ENCODE measurements at regions not wholly inside any gene's neighbourhood (a gene's known extent, or its start where the extent isn't known, plus 50 kb on each side); places are given as distances from the start of the nearest gene placed in this dataset.

DNA sequence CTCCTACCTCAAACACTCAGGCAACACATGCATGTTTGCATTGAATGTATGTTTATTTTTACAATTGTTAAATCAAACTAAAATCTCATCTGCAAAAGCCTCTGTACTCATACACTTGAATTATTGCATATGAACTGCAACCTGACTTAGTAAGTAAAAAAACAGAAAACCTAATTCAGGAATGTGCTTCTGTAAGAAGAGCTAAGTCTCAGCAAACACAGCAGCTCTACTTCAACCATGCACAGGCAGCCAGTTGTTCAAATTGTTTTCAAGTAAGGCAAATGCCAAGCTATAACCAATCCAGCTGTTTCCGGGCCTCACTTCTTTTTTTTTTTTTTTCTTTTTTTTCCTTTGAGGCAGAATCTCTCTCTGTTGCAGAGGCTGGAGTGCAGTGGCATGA, 93.5 kb upstream of the MALRD1 start:
- Histone ChIP-seq H4K20me1 (ENCODE audit: insufficient read depth, low read length) (no peaks in the 10 kb centered on the region), H3K36me3 (replicated peaks in 1 of 2; ENCODE audit: control insufficient read depth in 1 of 2, insufficient read depth in 2 of 2, low read length in 2 of 2) (no peaks in the 10 kb centered on the region), H3K27ac (ENCODE audit: low read depth in 1 of 2, low read length in 2 of 2) (no peak overlapping the region), H3K79me2 (ENCODE audit: insufficient read depth, low read length) (no peaks in the 10 kb centered on the region), H3K9ac (ENCODE audit: insufficient read depth, low read length, poor library complexity, severe bottlenecking) (no peak overlapping the region), H3K9me3 (replicated peaks in 1 of 2; ENCODE audit: control insufficient read depth in 1 of 2, insufficient read depth in 1 of 2, low read length in 2 of 2) (peaks cover 21 to 30% of the 10 kb centered on the region in 2 donors), H2AFZ (ENCODE audit: insufficient read depth, low read depth, low read length, poor library complexity, severe bottlenecking) (no peak overlapping the region), H3K4me2 (replicated peaks; ENCODE audit: extremely low read depth, low read length, poor library complexity, severe bottlenecking) (no peak overlapping the region), H3K4me3 (replicated peaks in 1 of 3; ENCODE audit: low read depth in 2 of 3, low read length in 3 of 3) (no peak overlapping the region), H3K4me1 (ENCODE audit: control insufficient read depth in 1 of 2, insufficient read depth in 2 of 2, low read length in 2 of 2) (no peaks in the 10 kb centered on the region), H3K27me3 (ENCODE audit: control insufficient read depth in 2 of 2, insufficient read depth in 2 of 2, low read length in 2 of 2) (no peaks in the 10 kb centered on the region)
- peaks cover 0 to 2% (median 0%) of the 10 kb centered on the region in 3 donors for H3K27me3 Mint-ChIP-seq (ENCODE audit: low read depth in 3 of 3)
- no peak overlapping the region for H3K4me3 Mint-ChIP-seq
- H3K4me1 Mint-ChIP-seq, result no peaks in the 10 kb centered on the region
- 80% methylated on average over 1 of the region's 1 CpG for WGBS (ENCODE audit: insufficient coverage)
- no peak for DNase-seq
- TF ChIP-seq, protein P1, sequence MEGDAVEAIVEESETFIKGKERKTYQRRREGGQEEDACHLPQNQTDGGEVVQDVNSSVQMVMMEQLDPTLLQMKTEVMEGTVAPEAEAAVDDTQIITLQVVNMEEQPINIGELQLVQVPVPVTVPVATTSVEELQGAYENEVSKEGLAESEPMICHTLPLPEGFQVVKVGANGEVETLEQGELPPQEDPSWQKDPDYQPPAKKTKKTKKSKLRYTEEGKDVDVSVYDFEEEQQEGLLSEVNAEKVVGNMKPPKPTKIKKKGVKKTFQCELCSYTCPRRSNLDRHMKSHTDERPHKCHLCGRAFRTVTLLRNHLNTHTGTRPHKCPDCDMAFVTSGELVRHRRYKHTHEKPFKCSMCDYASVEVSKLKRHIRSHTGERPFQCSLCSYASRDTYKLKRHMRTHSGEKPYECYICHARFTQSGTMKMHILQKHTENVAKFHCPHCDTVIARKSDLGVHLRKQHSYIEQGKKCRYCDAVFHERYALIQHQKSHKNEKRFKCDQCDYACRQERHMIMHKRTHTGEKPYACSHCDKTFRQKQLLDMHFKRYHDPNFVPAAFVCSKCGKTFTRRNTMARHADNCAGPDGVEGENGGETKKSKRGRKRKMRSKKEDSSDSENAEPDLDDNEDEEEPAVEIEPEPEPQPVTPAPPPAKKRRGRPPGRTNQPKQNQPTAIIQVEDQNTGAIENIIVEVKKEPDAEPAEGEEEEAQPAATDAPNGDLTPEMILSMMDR (IDR thresholded peaks at IDR 0.05), result no peak
- H3K9me3 Mint-ChIP-seq, result peaks cover 15 to 23% (median 17%) of the 10 kb centered on the region in 7 donors
- intact Hi-C loops (cut with micrococcal nuclease), result no loop called here
- H3K27ac Mint-ChIP-seq, result no peak overlapping the region
- no peaks in the 10 kb centered on the region for H3K36me3 Mint-ChIP-seq

DNA sequence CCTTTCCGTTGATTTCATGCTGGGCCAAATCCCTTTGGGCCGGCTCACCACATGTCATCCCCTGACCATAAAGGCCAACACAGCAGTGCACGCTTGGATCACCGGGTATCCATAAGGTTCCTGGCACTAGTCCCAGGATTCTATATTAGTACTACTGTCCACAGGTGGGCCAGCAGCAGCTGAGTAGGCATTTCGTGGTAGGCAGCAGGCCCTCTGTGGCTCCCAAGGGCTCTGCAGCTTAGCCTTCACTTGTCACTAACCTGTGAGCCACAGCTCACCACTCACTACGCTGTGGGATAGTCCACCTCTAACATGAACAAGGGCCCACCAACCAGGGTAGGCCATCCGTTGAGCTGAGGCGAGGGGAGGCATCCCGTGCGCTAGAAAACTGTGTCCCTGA, 89.2 kb upstream of the MALRD1 start:
- Histone ChIP-seq H3K4me2 (replicated peaks; ENCODE audit: extremely low read depth, low read length, poor library complexity, severe bottlenecking) (no peak overlapping the region), H3K79me2 (ENCODE audit: insufficient read depth, low read length) (no peaks in the 10 kb centered on the region), H3K4me3 (replicated peaks in 1 of 3; ENCODE audit: low read depth in 2 of 3, low read length in 3 of 3) (no peak overlapping the region), H3K27me3 (ENCODE audit: control insufficient read depth in 2 of 2, insufficient read depth in 2 of 2, low read length in 2 of 2) (no peaks in the 10 kb centered on the region), H3K9me3 (replicated peaks in 1 of 2; ENCODE audit: control insufficient read depth in 1 of 2, insufficient read depth in 1 of 2, low read length in 2 of 2) (peaks cover 27 to 40% of the 10 kb centered on the region in 2 donors), H4K20me1 (ENCODE audit: insufficient read depth, low read length) (no peaks in the 10 kb centered on the region), H3K27ac (ENCODE audit: low read depth in 1 of 2, low read length in 2 of 2) (no peak overlapping the region), H3K4me1 (ENCODE audit: control insufficient read depth in 1 of 2, insufficient read depth in 2 of 2, low read length in 2 of 2) (no peaks in the 10 kb centered on the region), H2AFZ (ENCODE audit: insufficient read depth, low read depth, low read length, poor library complexity, severe bottlenecking) (no peak overlapping the region), H3K9ac (ENCODE audit: insufficient read depth, low read length, poor library complexity, severe bottlenecking) (no peak overlapping the region), H3K36me3 (replicated peaks in 1 of 2; ENCODE audit: control insufficient read depth in 1 of 2, insufficient read depth in 2 of 2, low read length in 2 of 2) (no peaks in the 10 kb centered on the region)
- TF ChIP-seq, protein P1 (IDR thresholded peaks at IDR 0.05), result no peak
- Mint-ChIP-seq H3K9me3 (peaks cover 14 to 27% (median 21%) of the 10 kb centered on the region in 7 donors), H3K4me3 (no peak overlapping the region), H3K4me1 (no peaks in the 10 kb centered on the region), H3K36me3 (no peaks in the 10 kb centered on the region), H3K27ac (no peak overlapping the region), H3K27me3 (ENCODE audit: low read depth in 3 of 3) (peaks cover 0 to 2% (median 1%) of the 10 kb centered on the region in 3 donors)
- WGBS (ENCODE audit: insufficient coverage), result 89% methylated on average over 5 of the region's 10 CpGs
- intact Hi-C loops (cut with micrococcal nuclease), result no loop called here
- no peak for DNase-seq
